ENCODE measurements at regions not wholly inside any gene's neighbourhood (a gene's known extent, or its start where the extent isn't known, plus 50 kb on each side); places are given as distances from the start of the nearest gene placed in this dataset.

DNA sequence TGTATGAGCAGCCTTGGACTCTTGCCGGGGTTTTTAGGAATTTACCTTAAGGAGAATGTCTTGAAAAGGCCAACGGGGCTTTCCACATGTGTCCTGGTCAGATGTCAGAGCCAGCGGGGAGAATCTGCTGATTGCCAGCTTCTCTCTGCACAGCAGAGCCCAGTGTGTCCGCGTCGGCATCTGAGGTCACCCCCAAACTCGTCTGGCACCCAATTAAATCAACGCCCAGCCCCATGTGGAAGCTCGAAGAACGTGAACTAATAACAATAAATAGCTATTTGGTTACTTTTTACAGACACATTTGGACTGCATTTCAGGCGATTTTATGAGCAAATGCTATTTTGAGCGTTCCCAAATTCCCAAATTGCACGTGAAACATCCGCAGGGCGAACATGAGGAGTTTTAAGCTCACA lies 303.5 kb downstream of the FOXL1 start:
- H3K4me3 ChIP-seq (ENCODE audit: low read depth in 1 of 3, low read length in 3 of 3): no peak overlapping the region
- H3K9me3 ChIP-seq (ENCODE audit: control insufficient read depth in 2 of 2, insufficient read depth in 1 of 2, low read depth in 1 of 2, low read length in 1 of 2): no peaks in the 10 kb centered on the region
- H3K27ac ChIP-seq (ENCODE audit: low read depth in 1 of 3, low read length in 2 of 3): no peak overlapping the region
- DNase-seq: no peak
- H3K4me1 ChIP-seq (ENCODE audit: control insufficient read depth in 3 of 3, insufficient read depth in 2 of 3, low read depth in 1 of 3, low read length in 2 of 3): no peaks in the 10 kb centered on the region
- no peaks in the 10 kb centered on the region for H3K36me3 ChIP-seq (ENCODE audit: control insufficient read depth in 3 of 3, insufficient read depth in 2 of 3, low read depth in 1 of 3, low read length in 3 of 3)
- 75 to 77% (median 76%) methylated on average over 15 of the region's 15 CpGs for WGBS, 3 donors
- no peak for FAIRE-seq
- H3K27me3 ChIP-seq (ENCODE audit: control insufficient read depth in 3 of 3, insufficient read depth in 3 of 3, low read length in 3 of 3): peaks cover 0 to 8% (median 8%) of the 10 kb centered on the region in 3 donors

DNA sequence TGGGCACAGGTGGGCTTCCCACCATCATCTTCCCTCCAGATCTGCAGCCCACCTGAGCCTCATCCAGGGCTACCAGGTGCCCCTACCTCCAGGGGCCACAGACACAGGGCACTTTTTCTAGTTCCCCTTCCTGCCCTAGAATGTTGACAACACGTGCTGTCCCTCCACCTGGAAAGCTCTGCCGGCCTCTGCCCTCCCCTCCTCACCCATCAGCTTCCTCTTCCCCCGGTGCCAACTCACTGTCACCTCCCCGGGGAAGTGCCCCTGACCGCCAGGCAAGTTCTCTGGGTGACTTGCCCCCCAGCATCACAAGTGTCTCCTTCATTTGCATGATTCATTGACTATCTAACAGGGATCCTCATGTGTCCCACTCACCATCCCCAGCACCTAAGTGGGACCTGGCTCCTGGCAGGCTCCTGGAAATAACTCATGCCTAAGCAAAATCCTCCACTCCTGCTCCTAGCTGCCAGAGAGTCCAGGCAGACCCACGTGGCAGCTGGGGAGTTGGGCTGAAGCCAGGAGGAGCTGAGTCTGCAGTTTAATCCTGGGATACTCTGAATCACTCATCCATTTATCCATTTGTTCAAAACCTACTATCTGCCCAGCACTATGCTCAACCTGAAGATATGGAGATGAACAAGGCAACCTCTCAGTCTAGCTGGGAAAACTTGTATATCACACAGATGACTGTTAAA lies 304.4 kb downstream of the FOXL1 start:
- Histone ChIP-seq H3K9me3 (ENCODE audit: control insufficient read depth in 2 of 2, insufficient read depth in 1 of 2, low read depth in 1 of 2, low read length in 1 of 2) (no peaks in the 10 kb centered on the region), H3K36me3 (ENCODE audit: control insufficient read depth in 3 of 3, insufficient read depth in 2 of 3, low read depth in 1 of 3, low read length in 3 of 3) (no peaks in the 10 kb centered on the region), H3K27me3 (ENCODE audit: control insufficient read depth in 3 of 3, insufficient read depth in 3 of 3, low read length in 3 of 3) (peaks cover 0 to 8% (median 8%) of the 10 kb centered on the region in 3 donors), H3K27ac (ENCODE audit: low read depth in 1 of 3, low read length in 2 of 3) (no peak overlapping the region), H3K4me3 (ENCODE audit: low read depth in 1 of 3, low read length in 3 of 3) (no peak overlapping the region), H3K4me1 (ENCODE audit: control insufficient read depth in 3 of 3, insufficient read depth in 2 of 3, low read depth in 1 of 3, low read length in 2 of 3) (no peaks in the 10 kb centered on the region)
- 39 to 51% (median 42%) methylated on average over 6 of the region's 6 CpGs for WGBS, 3 donors
- DNase-seq (peak in 1 of 2 donors; percentile 9), FAIRE-seq (no peak)

DNA sequence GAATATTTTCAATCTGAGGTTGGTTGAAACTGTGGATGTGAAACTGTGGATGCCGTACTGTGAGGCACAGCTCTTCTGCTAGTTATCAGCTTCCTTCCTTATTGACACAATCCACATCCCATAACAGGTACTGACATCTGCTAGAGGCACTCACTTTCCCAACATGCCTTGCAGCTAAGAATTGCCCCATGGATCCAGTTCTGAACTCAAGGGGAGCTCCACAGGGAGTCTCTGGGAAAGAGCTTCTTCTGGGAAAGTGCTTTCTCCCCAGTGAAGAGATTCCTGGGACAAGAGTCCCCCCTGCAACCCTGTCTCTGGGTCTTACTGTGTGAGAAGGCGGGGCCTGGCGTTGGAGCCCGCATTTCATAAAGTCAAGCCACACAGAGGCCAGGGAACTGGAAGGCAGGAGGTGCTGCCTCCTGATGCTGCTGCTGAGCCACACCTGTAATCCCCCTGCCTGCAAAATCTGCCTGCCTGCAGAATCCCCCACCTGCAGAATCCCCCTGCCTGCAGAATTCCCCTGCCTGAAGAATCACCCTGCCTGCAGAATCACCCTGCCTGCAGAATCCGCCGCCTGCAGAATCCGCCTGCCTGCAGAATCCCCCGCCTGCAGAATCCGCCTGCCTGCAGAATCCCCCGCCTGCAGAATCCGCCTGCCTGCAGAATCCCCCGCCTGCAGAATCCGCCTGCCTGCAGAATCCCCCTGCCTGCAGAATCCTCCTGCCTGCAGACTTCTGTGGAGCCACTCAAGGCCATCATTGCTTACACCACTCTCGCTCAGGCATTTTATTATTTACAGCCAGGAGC lies 305.4 kb downstream of the FOXL1 start:
- Histone ChIP-seq H3K36me3 (ENCODE audit: control insufficient read depth in 3 of 3, insufficient read depth in 2 of 3, low read depth in 1 of 3, low read length in 3 of 3) (no peaks in the 10 kb centered on the region), H3K27ac (ENCODE audit: low read depth in 1 of 3, low read length in 2 of 3) (no peak overlapping the region), H3K9me3 (ENCODE audit: control insufficient read depth in 2 of 2, insufficient read depth in 1 of 2, low read depth in 1 of 2, low read length in 1 of 2) (no peaks in the 10 kb centered on the region), H3K4me3 (ENCODE audit: low read depth in 1 of 3, low read length in 3 of 3) (no peak overlapping the region), H3K27me3 (ENCODE audit: control insufficient read depth in 3 of 3, insufficient read depth in 3 of 3, low read length in 3 of 3) (peaks cover 0 to 8% (median 1%) of the 10 kb centered on the region in 3 donors), H3K4me1 (ENCODE audit: control insufficient read depth in 3 of 3, insufficient read depth in 2 of 3, low read depth in 1 of 3, low read length in 2 of 3) (no peaks in the 10 kb centered on the region)
- FAIRE-seq (no peak), DNase-seq (no peak)
- WGBS, 3 donors: 75 to 80% (median 78%) methylated on average over 14 of the region's 14 CpGs

DNA sequence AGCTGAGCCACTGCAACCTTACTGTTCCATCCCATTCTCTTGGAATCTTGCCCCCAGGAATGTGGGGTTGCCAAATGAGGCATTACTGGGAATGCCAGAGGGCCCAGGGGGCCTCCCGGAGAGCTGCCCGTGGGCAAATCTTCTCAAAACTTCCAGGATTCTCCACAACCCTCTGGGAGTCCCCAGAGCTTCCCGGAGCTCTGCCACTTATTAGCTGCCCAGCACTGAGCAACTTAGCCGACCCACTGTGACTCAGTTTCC lies 306.0 kb downstream of the FOXL1 start:
- DNase-seq (no peak), FAIRE-seq (no peak)
- H3K4me1 ChIP-seq (ENCODE audit: control insufficient read depth in 3 of 3, insufficient read depth in 2 of 3, low read depth in 1 of 3, low read length in 2 of 3): no peaks in the 10 kb centered on the region
- H3K4me3 ChIP-seq (ENCODE audit: low read depth in 1 of 3, low read length in 3 of 3): no peak overlapping the region
- H3K9me3 ChIP-seq (ENCODE audit: control insufficient read depth in 2 of 2, insufficient read depth in 1 of 2, low read depth in 1 of 2, low read length in 1 of 2): no peaks in the 10 kb centered on the region
- peaks cover 0 to 6% (median 0%) of the 10 kb centered on the region in 3 donors for H3K27me3 ChIP-seq (ENCODE audit: control insufficient read depth in 3 of 3, insufficient read depth in 3 of 3, low read length in 3 of 3)
- no peak overlapping the region for H3K27ac ChIP-seq (ENCODE audit: low read depth in 1 of 3, low read length in 2 of 3)
- H3K36me3 ChIP-seq (ENCODE audit: control insufficient read depth in 3 of 3, insufficient read depth in 2 of 3, low read depth in 1 of 3, low read length in 3 of 3): no peaks in the 10 kb centered on the region
- WGBS, 3 donors: 70 to 86% (median 79%) methylated on average over 4 of the region's 4 CpGs

DNA sequence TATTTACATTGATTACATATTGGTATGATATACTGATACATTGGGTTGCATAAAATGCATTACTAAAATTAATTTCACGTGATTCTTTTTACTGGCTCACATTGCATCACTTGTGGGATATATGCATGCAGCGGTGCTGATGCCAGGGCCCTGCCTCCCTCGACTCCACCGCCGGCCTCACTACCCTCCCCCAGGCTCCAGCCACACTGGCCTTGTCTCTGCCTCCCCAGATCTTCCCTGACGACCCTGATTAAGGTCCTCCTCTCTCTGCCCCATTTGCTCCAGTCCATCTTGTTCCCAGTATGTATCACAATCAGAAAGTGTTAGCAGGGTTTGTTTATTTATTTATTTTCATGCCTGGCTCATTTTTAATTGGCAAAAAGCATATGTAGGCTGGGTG lies 306.8 kb downstream of the FOXL1 start:
- Histone ChIP-seq H3K9me3 (ENCODE audit: control insufficient read depth in 2 of 2, insufficient read depth in 1 of 2, low read depth in 1 of 2, low read length in 1 of 2) (no peaks in the 10 kb centered on the region), H3K27ac (ENCODE audit: low read depth in 1 of 3, low read length in 2 of 3) (no peak overlapping the region), H3K27me3 (ENCODE audit: control insufficient read depth in 3 of 3, insufficient read depth in 3 of 3, low read length in 3 of 3) (peaks cover 0 to 5% (median 0%) of the 10 kb centered on the region in 3 donors), H3K4me1 (ENCODE audit: control insufficient read depth in 3 of 3, insufficient read depth in 2 of 3, low read depth in 1 of 3, low read length in 2 of 3) (no peaks in the 10 kb centered on the region), H3K36me3 (ENCODE audit: control insufficient read depth in 3 of 3, insufficient read depth in 2 of 3, low read depth in 1 of 3, low read length in 3 of 3) (no peaks in the 10 kb centered on the region), H3K4me3 (ENCODE audit: low read depth in 1 of 3, low read length in 3 of 3) (no peak overlapping the region)
- DNase-seq (no peak), FAIRE-seq (no peak)
- WGBS, 3 donors: 78 to 80% (median 80%) methylated on average over 6 of the region's 6 CpGs

DNA sequence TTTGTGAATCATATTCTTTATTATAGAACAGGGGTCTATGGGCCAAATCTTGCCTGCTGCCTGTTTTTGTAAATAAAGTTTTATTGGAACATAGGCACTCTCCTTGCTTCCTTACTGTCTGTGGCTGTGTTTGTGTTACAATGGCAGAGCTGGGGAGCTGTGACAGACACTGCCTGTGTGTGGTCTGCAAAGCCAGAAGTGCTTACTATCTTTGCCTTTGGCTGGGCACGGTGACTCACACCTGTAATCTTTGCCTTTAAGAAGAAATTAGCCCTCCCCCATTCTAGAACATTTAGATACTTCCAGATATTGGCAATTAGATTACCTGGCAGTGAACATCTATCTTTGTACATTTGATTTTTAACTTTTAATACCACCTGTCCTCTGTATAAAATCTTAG lies 308.3 kb downstream of the FOXL1 start:
- Histone ChIP-seq H3K4me1 (ENCODE audit: control insufficient read depth in 3 of 3, insufficient read depth in 2 of 3, low read depth in 1 of 3, low read length in 2 of 3) (no peaks in the 10 kb centered on the region), H3K27ac (ENCODE audit: low read depth in 1 of 3, low read length in 2 of 3) (no peak overlapping the region), H3K27me3 (ENCODE audit: control insufficient read depth in 3 of 3, insufficient read depth in 3 of 3, low read length in 3 of 3) (peaks cover 0 to 5% (median 0%) of the 10 kb centered on the region in 3 donors), H3K4me3 (ENCODE audit: low read depth in 1 of 3, low read length in 3 of 3) (no peak overlapping the region), H3K36me3 (ENCODE audit: control insufficient read depth in 3 of 3, insufficient read depth in 2 of 3, low read depth in 1 of 3, low read length in 3 of 3) (no peaks in the 10 kb centered on the region), H3K9me3 (ENCODE audit: control insufficient read depth in 2 of 2, insufficient read depth in 1 of 2, low read depth in 1 of 2, low read length in 1 of 2) (no peaks in the 10 kb centered on the region)
- DNase-seq: no peak
- whole genome bisulfite sequencing, 3 donors: 10 to 35% (median 28%) methylated on average over 1 of the region's 1 CpG
- FAIRE-seq: no peak

DNA sequence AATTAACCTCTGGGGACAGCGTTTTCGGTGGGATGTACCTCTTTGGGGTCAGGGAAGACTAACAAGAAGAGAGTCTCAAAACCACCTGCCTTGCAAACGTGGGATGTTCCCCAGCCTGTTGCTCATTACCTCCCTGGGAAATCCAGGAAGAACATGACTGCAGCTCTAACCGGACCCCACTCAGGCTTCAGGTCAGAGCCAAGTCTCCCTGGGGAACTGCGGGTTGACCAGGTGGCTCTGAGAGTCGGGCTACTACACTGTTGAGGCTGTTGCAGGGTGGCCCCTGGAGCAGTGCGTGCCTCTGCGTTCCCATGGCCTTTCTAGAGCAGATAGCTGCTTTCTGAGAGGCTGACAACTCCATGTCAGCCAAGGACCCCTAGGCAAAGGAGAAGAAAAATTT lies 309.1 kb downstream of the FOXL1 start:
- DNase-seq: no peak
- 73 to 79% (median 77%) methylated on average over 8 of the region's 8 CpGs for WGBS, 3 donors
- H3K27ac ChIP-seq (ENCODE audit: low read depth in 1 of 3, low read length in 2 of 3): no peak overlapping the region
- FAIRE-seq: no peak
- no peak overlapping the region for H3K4me3 ChIP-seq (ENCODE audit: low read depth in 1 of 3, low read length in 3 of 3)
- H3K9me3 ChIP-seq (ENCODE audit: control insufficient read depth in 2 of 2, insufficient read depth in 1 of 2, low read depth in 1 of 2, low read length in 1 of 2): no peaks in the 10 kb centered on the region
- H3K4me1 ChIP-seq (ENCODE audit: control insufficient read depth in 3 of 3, insufficient read depth in 2 of 3, low read depth in 1 of 3, low read length in 2 of 3): no peaks in the 10 kb centered on the region
- H3K36me3 ChIP-seq (ENCODE audit: control insufficient read depth in 3 of 3, insufficient read depth in 2 of 3, low read depth in 1 of 3, low read length in 3 of 3): no peaks in the 10 kb centered on the region
- peaks cover 0 to 5% (median 2%) of the 10 kb centered on the region in 3 donors for H3K27me3 ChIP-seq (ENCODE audit: control insufficient read depth in 3 of 3, insufficient read depth in 3 of 3, low read length in 3 of 3)

DNA sequence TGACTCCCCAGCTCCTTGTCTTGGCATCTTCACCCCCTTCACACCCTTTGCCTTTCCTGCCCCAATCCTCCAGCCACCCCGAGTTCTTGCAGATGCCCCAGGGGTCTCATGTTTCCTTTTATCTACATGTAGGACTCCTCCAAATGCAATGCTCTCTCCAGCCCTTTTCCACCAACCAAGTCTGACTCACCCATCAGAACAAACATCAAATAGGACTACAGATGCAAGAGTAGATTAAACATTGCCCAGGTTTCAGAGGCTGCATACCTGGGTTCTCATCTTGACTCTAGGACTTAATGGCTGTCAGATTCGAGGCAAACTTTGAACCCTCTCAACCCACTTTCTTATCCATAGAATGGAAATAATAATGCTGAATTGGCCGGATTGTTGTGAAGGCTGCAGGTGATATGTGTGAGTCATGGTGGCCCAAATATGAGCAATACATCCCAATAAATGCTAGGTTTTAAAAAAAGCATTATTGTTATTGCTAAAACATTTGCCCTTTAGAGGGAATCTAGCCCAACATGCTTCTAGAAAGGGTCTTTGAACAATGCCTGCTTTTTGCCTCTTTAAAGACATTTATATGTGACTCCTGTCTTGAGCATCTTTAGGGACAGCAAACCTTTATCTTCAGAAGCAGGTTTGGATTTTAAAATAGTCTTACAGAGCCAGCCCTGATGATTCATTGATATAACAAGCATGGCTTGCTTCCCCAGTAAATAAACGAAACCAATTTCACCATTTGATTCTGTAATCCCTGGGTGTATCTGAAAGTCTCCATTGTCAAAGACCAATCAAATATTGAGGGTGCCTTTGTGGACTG lies 310.1 kb downstream of the FOXL1 start:
- H3K4me3 ChIP-seq (ENCODE audit: low read depth in 1 of 3, low read length in 3 of 3): no peak overlapping the region
- WGBS, 3 donors: 35 to 69% (median 41%) methylated on average over 4 of the region's 4 CpGs
- H3K4me1 ChIP-seq (ENCODE audit: control insufficient read depth in 3 of 3, insufficient read depth in 2 of 3, low read depth in 1 of 3, low read length in 2 of 3): no peaks in the 10 kb centered on the region
- H3K27me3 ChIP-seq (ENCODE audit: control insufficient read depth in 3 of 3, insufficient read depth in 3 of 3, low read length in 3 of 3): peaks cover 0 to 5% (median 5%) of the 10 kb centered on the region in 3 donors
- DNase-seq: no peak
- no peaks in the 10 kb centered on the region for H3K36me3 ChIP-seq (ENCODE audit: control insufficient read depth in 3 of 3, insufficient read depth in 2 of 3, low read depth in 1 of 3, low read length in 3 of 3)
- no peaks in the 10 kb centered on the region for H3K9me3 ChIP-seq (ENCODE audit: control insufficient read depth in 2 of 2, insufficient read depth in 1 of 2, low read depth in 1 of 2, low read length in 1 of 2)
- no peak for FAIRE-seq
- H3K27ac ChIP-seq (ENCODE audit: low read depth in 1 of 3, low read length in 2 of 3): no peak overlapping the region

Data from small intestine (tissue), 7 donors.